ENCODE measurements at regions not wholly inside any gene's neighbourhood (a gene's known extent, or its start where the extent isn't known, plus 50 kb on each side); places are given as distances from the start of the nearest gene placed in this dataset.

DNA sequence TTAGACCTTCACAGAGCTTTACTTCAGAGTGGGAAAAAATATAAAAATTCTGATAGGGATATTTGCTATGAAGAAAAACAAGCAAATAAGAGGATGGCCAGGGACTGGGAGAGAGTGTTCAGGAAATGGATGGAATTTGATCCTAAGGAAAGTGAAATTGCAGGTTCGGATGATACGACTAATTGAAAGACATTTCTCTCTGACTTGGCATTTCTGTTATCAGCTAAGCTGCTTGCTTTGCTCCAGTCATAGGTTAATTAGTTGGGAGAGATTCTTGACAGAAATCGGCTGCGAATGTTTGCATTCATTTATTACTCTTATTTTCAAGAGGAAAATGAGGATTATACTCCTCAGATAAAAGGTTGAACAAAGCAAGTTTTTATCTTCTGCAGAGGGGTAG is 808.7 kb upstream of the NECTIN3 start (continued):
- TF ChIP-seq BCLAF1 (IDR thresholded peaks at IDR 0.05; ENCODE audit: borderline replicate concordance in 1 of 2, control insufficient read depth in 1 of 2, low read depth in 2 of 2, low read length in 1 of 2), result no peak
- TF ChIP-seq GABPA (tag; conservative IDR thresholded peaks at IDR 0.05; ENCODE audit: low read depth), result no peak
- no peak for TF ChIP-seq POLR2AphosphoS2 (IDR thresholded peaks at IDR 0.05; ENCODE audit: low read length)
- TF ChIP-seq MTF1 (CRISPR knock-in tag; IDR thresholded peaks at IDR 0.05; ENCODE audit: borderline replicate concordance), result no peak
- TF ChIP-seq ZNF134 (CRISPR knock-in tag; conservative IDR thresholded peaks at IDR 0.05), result no peak
- TF ChIP-seq NUFIP1 (IDR thresholded peaks at IDR 0.05; ENCODE audit: partially characterized antibody), result no peak
- TF ChIP-seq, protein P1, sequence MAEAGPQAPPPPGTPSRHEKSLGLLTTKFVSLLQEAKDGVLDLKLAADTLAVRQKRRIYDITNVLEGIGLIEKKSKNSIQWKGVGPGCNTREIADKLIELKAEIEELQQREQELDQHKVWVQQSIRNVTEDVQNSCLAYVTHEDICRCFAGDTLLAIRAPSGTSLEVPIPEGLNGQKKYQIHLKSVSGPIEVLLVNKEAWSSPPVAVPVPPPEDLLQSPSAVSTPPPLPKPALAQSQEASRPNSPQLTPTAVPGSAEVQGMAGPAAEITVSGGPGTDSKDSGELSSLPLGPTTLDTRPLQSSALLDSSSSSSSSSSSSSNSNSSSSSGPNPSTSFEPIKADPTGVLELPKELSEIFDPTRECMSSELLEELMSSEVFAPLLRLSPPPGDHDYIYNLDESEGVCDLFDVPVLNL (CRISPR knock-in tag; IDR thresholded peaks at IDR 0.05; ENCODE audit: low read depth), result no peak
- TF ChIP-seq ATF3 (IDR thresholded peaks at IDR 0.05), result no peak
- TF ChIP-seq ATF3 (CRISPR knock-in tag; conservative IDR thresholded peaks at IDR 0.05), result no peak
- TF ChIP-seq CHAMP1 (IDR thresholded peaks at IDR 0.05), result no peak
- TF ChIP-seq, protein P2, sequence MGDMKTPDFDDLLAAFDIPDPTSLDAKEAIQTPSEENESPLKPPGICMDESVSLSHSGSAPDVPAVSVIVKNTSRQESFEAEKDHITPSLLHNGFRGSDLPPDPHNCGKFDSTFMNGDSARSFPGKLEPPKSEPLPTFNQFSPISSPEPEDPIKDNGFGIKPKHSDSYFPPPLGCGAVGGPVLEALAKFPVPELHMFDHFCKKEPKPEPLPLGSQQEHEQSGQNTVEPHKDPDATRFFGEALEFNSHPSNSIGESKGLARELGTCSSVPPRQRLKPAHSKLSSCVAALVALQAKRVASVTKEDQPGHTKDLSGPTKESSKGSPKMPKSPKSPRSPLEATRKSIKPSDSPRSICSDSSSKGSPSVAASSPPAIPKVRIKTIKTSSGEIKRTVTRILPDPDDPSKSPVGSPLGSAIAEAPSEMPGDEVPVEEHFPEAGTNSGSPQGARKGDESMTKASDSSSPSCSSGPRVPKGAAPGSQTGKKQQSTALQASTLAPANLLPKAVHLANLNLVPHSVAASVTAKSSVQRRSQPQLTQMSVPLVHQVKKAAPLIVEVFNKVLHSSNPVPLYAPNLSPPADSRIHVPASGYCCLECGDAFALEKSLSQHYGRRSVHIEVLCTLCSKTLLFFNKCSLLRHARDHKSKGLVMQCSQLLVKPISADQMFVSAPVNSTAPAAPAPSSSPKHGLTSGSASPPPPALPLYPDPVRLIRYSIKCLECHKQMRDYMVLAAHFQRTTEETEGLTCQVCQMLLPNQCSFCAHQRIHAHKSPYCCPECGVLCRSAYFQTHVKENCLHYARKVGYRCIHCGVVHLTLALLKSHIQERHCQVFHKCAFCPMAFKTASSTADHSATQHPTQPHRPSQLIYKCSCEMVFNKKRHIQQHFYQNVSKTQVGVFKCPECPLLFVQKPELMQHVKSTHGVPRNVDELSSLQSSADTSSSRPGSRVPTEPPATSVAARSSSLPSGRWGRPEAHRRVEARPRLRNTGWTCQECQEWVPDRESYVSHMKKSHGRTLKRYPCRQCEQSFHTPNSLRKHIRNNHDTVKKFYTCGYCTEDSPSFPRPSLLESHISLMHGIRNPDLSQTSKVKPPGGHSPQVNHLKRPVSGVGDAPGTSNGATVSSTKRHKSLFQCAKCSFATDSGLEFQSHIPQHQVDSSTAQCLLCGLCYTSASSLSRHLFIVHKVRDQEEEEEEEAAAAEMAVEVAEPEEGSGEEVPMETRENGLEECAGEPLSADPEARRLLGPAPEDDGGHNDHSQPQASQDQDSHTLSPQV (IDR thresholded peaks at IDR 0.05), result no peak
- no peak for TF ChIP-seq ZNF79 (CRISPR knock-in tag; IDR thresholded peaks at IDR 0.05; ENCODE audit: low read depth)
- no peak for TF ChIP-seq ERF (CRISPR knock-in tag; IDR thresholded peaks at IDR 0.05)
- TF ChIP-seq NELFE (IDR thresholded peaks at IDR 0.05; ENCODE audit: insufficient read depth, insufficient read length), result no peak
- no peak for TF ChIP-seq EGR1 (conservative IDR thresholded peaks at IDR 0.05)
- no peak for TF ChIP-seq ETV6 (IDR thresholded peaks at IDR 0.05; ENCODE audit: borderline replicate concordance in 1 of 2, low read depth in 2 of 2, low read length in 1 of 2)
- no peak for TF ChIP-seq ETV6 (CRISPR knock-in tag; IDR thresholded peaks at IDR 0.05; ENCODE audit: borderline replicate concordance)
- no peak for TF ChIP-seq PHB (CRISPR knock-in tag; IDR thresholded peaks at IDR 0.05)

All from K562 (cell line).